Body of pancreas (tissue), 4 donors: ENCODE measurements at regions not wholly inside any gene's neighbourhood (a gene's known extent, or its start where the extent isn't known, plus 50 kb on each side); places are given as distances from the start of the nearest gene placed in this dataset.

ENCODE experiments used
- CTCF ChIP-seq, 7 experiments: fragments of 450-650 bp in 4 of 7; fragments of 200-600 bp in 3 of 7; sonication (generic) in 3 of 7; IDR thresholded peaks; one replicate each; pipeline ENCODE4 v1.5.1; 2016 to 2019; ENCODE audit warnings: antibody characterized with exemption in 7 of 7
- POLR2A ChIP-seq, 3 donors: fragments of 450-650 bp; IDR thresholded peaks; one replicate each; pipeline ENCODE4 v1.6.1; 2016; ENCODE audit warnings: antibody characterized with exemption in 3 of 3, mild to moderate bottlenecking in 2 of 3

- TF ChIP-seq CTCF (IDR thresholded peaks at IDR 0.05) (no peak), POLR2A (IDR thresholded peaks at IDR 0.05) (no peak)
Measured at GRCh38 chr1:168989985-168990384, 116.5 kb upstream of the ATP1B1 start.
